Gastrocnemius medialis (tissue), 4 donors: ENCODE measurements at regions not wholly inside any gene's neighbourhood (a gene's known extent, or its start where the extent isn't known, plus 50 kb on each side); places are given as distances from the start of the nearest gene placed in this dataset.

ENCODE experiments used
- ATAC-seq, 2 donors: fragments of 150-250 bp; one replicate each; pipeline ENCODE4 v1.9.1; 2016
- DNase-seq, 2 donors: peaks; one replicate each; pipeline ENCODE4 v3.0.0-alpha.2; 2019
- H3K27ac ChIP-seq, 4 donors: fragments of 200-600 bp; sonication (generic); 1 replicate in 1 of 4; 2 replicates in 3 of 4; pipeline ENCODE4 v1.5.1; 2016 to 2018; ENCODE audit warnings: mild to moderate bottlenecking in 2 of 4, moderate library complexity in 1 of 4
- H3K27me3 ChIP-seq, 3 donors: fragments of 200-600 bp; sonication (generic) in 2 of 3; 1 replicate in 1 of 3; 2 replicates in 2 of 3; pipeline versions ENCODE4 v1.5.1 to v1.6.0; 2016 to 2019; ENCODE audit warnings: mild to moderate bottlenecking in 1 of 3, moderate library complexity in 1 of 3
- H3K36me3 ChIP-seq, 2 donors: fragments of 200-600 bp; sonication (generic) in 1 of 2; one replicate each; pipeline ENCODE4 v1.5.1; 2017 to 2018
- H3K4me1 ChIP-seq, 2 donors: fragments of 200-600 bp; sonication (generic) in 1 of 2; one replicate each; pipeline ENCODE4 v1.5.1; 2016 to 2017; ENCODE audit warnings: mild to moderate bottlenecking in 2 of 2
- H3K4me3 ChIP-seq, 4 donors: fragments of 200-600 bp; sonication (generic) in 3 of 4; 1 replicate in 1 of 4; 2 replicates in 3 of 4; pipeline ENCODE4 v1.5.1; 2016 to 2019; ENCODE audit warnings: mild to moderate bottlenecking in 2 of 4
- H3K9me3 ChIP-seq, 3 donors: fragments of 200-600 bp; sonication (generic) in 2 of 3; 1 replicate in 1 of 3; 2 replicates in 2 of 3; pipeline ENCODE4 v1.5.1; 2016 to 2019
- POLR2A ChIP-seq, 2 donors: fragments of 450-650 bp; IDR thresholded peaks; one replicate each; pipeline ENCODE4 v1.6.1; 2017; ENCODE audit warnings: antibody characterized with exemption in 2 of 2, mild to moderate bottlenecking in 2 of 2, moderate library complexity in 2 of 2
- in situ Hi-C, 4 donors: fragments of 200-750 bp; cut with MboI; loops; one replicate each; pipeline versions ENCODE4 v1.15.0 to v1.8.0; 2017; ENCODE audit warnings: low sequenced_read_pairs in 4 of 4
- intact Hi-C: fragments of 100-400 bp; cut with DNase I; formaldehyde crosslinking; loops from one replicate; pipeline ENCODE4 v1.15.1; 2023; ENCODE audit warnings: low total_unique reads
- TF ChIP-seq, protein P1 (sequence below), 5 experiments: fragments of 450-650 bp in 3 of 5; fragments of 200-600 bp in 2 of 5; sonication (generic) in 2 of 5; IDR thresholded peaks in 4 of 5; conservative IDR thresholded peaks in 1 of 5; 1 replicate in 4 of 5; 2 replicates in 1 of 5; pipeline ENCODE4 v1.5.1; 2016 to 2019; ENCODE audit warnings: antibody characterized with exemption in 5 of 5, mild to moderate bottlenecking in 3 of 5, moderate library complexity in 3 of 5

- H3K4me3 ChIP-seq, result peak overlapping the region in 2 of 4 donors; percentile 8 to 19
- TF ChIP-seq, protein P1, sequence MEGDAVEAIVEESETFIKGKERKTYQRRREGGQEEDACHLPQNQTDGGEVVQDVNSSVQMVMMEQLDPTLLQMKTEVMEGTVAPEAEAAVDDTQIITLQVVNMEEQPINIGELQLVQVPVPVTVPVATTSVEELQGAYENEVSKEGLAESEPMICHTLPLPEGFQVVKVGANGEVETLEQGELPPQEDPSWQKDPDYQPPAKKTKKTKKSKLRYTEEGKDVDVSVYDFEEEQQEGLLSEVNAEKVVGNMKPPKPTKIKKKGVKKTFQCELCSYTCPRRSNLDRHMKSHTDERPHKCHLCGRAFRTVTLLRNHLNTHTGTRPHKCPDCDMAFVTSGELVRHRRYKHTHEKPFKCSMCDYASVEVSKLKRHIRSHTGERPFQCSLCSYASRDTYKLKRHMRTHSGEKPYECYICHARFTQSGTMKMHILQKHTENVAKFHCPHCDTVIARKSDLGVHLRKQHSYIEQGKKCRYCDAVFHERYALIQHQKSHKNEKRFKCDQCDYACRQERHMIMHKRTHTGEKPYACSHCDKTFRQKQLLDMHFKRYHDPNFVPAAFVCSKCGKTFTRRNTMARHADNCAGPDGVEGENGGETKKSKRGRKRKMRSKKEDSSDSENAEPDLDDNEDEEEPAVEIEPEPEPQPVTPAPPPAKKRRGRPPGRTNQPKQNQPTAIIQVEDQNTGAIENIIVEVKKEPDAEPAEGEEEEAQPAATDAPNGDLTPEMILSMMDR (IDR thresholded peaks at IDR 0.05 in 4 of 5, conservative IDR thresholded peaks at IDR 0.05 in 1 of 5), result no peak
- TF ChIP-seq POLR2A (IDR thresholded peaks at IDR 0.05), result no peak
- intact Hi-C loops (loop anchor here (1.0 kb wide), 1 partner anchor 81 kb away; the partner anchor contains the start of gene CD164), in situ Hi-C loops (loop anchor here in 1 of 4 donors (10.0 kb wide), 1 partner anchor 84 kb away; the partner anchor contains the start of gene CD164)
- ATAC-seq (peak in 1 of 2 donors; percentile 15), DNase-seq (no peak)
- H3K27me3 ChIP-seq, result no peaks in the 10 kb centered on the region
- peak overlapping the region; percentile 79 to 88 (median 83) for H3K27ac ChIP-seq
- H3K4me1 ChIP-seq, result peaks cover 43 to 59% of the 10 kb centered on the region in 2 donors
- no peaks in the 10 kb centered on the region for H3K36me3 ChIP-seq
- no peaks in the 10 kb centered on the region for H3K9me3 ChIP-seq
These were observed 81.4 kb downstream of the CD164 start for GRCh38 chr6:109300874-109301273.

- DNase-seq (peak; percentile 63 to 69), ATAC-seq (peak; percentile 90 to 99)
- intact Hi-C loops, result loop anchor here (1.0 kb wide), 1 partner anchor 82 kb away; the partner anchor contains the start of gene CD164
- no peaks in the 10 kb centered on the region for H3K27me3 ChIP-seq
- no peaks in the 10 kb centered on the region for H3K9me3 ChIP-seq
- H3K27ac ChIP-seq, result peak overlapping the region; percentile 79 to 88 (median 83)
- H3K36me3 ChIP-seq, result no peaks in the 10 kb centered on the region
- H3K4me1 ChIP-seq, result peaks cover 41 to 50% of the 10 kb centered on the region in 2 donors
- peak in 1 of 2 donors; percentile 69 for TF ChIP-seq POLR2A (IDR thresholded peaks at IDR 0.05)
- TF ChIP-seq, protein P1 (IDR thresholded peaks at IDR 0.05 in 4 of 5, conservative IDR thresholded peaks at IDR 0.05 in 1 of 5), result no peak
- peak overlapping the region in 1 of 4 donors; percentile 19 for H3K4me3 ChIP-seq
- in situ Hi-C loops, result loop anchor here in 1 of 4 donors (10.0 kb wide), 1 partner anchor 85 kb away; the partner anchor contains the start of gene CD164
These were observed 82.3 kb downstream of the CD164 start for GRCh38 chr6:109299776-109300564.

DNA sequence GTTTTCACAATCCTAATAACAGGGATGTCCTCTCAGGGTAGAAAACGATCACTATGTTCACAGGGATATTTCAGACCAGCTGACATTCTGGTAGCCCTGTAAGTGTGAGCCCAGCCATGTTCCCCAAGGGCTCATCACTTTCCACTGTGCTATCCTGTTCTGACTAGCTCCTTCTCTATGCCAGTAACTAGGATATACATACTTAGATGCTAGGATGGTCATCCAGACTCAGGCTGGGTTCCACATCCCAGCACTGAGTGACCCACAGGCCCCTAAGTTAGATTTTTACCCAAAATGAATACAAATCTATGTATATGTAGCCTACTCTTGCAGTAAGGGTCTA is 83.0 kb downstream of the CD164 start:
- no peaks in the 10 kb centered on the region for H3K9me3 ChIP-seq
- in situ Hi-C loops, result no loop called here
- H3K27ac ChIP-seq, result peak overlapping the region; percentile 32 to 88 (median 82)
- ATAC-seq, result no peak
- intact Hi-C loops, result no loop called here
- H3K4me3 ChIP-seq, result no peak overlapping the region
- H3K4me1 ChIP-seq, result peaks cover 43 to 49% of the 10 kb centered on the region in 2 donors
- no peaks in the 10 kb centered on the region for H3K36me3 ChIP-seq
- no peak for DNase-seq
- TF ChIP-seq, protein P1 (IDR thresholded peaks at IDR 0.05 in 4 of 5, conservative IDR thresholded peaks at IDR 0.05 in 1 of 5), result no peak
- no peak for TF ChIP-seq POLR2A (IDR thresholded peaks at IDR 0.05)
- H3K27me3 ChIP-seq, result no peaks in the 10 kb centered on the region

- Histone ChIP-seq H3K4me1 (peaks cover 43 to 50% of the 10 kb centered on the region in 2 donors), H3K4me3 (no peak overlapping the region), H3K36me3 (no peaks in the 10 kb centered on the region), H3K27me3 (no peaks in the 10 kb centered on the region), H3K27ac (peak overlapping the region in 3 of 4 donors; percentile 32 to 88 (median 84)), H3K9me3 (no peaks in the 10 kb centered on the region)
- ATAC-seq (no peak), DNase-seq (no peak)
- in situ Hi-C loops, result no loop called here
- intact Hi-C loops, result no loop called here
- no peak for TF ChIP-seq POLR2A (IDR thresholded peaks at IDR 0.05)
- TF ChIP-seq, protein P1 (IDR thresholded peaks at IDR 0.05 in 4 of 5, conservative IDR thresholded peaks at IDR 0.05 in 1 of 5), result no peak
These were observed 83.5 kb downstream of the CD164 start for GRCh38 chr6:109298605-109299264.
